PC-3 (cell line): ENCODE measurements at regions not wholly inside any gene's neighbourhood (a gene's known extent, or its start where the extent isn't known, plus 50 kb on each side); places are given as distances from the start of the nearest gene placed in this dataset.

ENCODE experiments used
- CTCF ChIP-seq: fragments of 300-600 bp; sonication (generic); conservative IDR thresholded peaks from 2 replicates; pipeline ENCODE4 v1.5.1; 2017; ENCODE audit warnings: antibody characterized with exemption, low read depth, mild to moderate bottlenecking, low read length
- EZH2 ChIP-seq: fragments of 300-600 bp; sonication (generic); IDR thresholded peaks from one replicate; pipeline ENCODE4 v1.6.1; 2017; ENCODE audit warnings: antibody characterized with exemption, mild to moderate bottlenecking, low read length; ENCODE audit not compliant: unreplicated experiment
- EZH2phosphoT487 ChIP-seq: fragments of 300-600 bp; sonication (generic); IDR thresholded peaks from 2 replicates; pipeline ENCODE4 v1.6.1; 2018; ENCODE audit warnings: mild to moderate bottlenecking, antibody characterized with exemption, low read length, borderline replicate concordance

- 0 out of 2 replicates have a peak, but pooled peaks have one; percentile 10 for TF ChIP-seq CTCF
- no peak for TF ChIP-seq EZH2
- TF ChIP-seq EZH2phosphoT487, result no peak
Measured at GRCh38 chr6:23176883-23177282, 607.5 kb downstream of the HDGFL1 start.
